HG03159 (cell line): ENCODE measurements at regions not wholly inside any gene's neighbourhood (a gene's known extent, or its start where the extent isn't known, plus 50 kb on each side); places are given as distances from the start of the nearest gene placed in this dataset.

Experiments
- ATAC-seq: cut with Tn5 transposase; IDR thresholded peaks from one replicate; pipeline ENCODE4 v1.9.1; 2021; ENCODE audit warnings: mild to moderate bottlenecking, moderate library complexity; ENCODE audit not compliant: unreplicated experiment

DNA sequence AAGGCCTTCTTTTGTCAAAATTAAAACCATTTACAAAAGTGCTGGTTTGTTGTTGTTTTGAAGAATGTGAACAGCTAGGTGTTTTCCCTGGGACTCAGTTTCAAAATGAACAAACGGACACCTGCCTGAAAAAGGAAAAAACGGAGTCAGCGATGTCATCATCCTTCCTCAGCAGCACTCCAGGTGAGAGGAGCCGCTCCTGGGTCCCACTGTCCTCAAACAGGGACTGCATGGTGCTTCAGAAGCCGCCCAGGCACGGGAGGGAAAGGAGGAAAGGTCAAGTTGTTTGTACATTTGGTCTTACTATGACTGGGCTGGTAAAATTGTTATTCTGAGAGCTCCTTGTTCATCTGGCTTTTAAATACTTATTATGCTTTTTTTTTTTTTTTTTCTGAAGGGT, 69.0 kb upstream of the ZSWIM6 start:
- ATAC-seq, result no peak

DNA sequence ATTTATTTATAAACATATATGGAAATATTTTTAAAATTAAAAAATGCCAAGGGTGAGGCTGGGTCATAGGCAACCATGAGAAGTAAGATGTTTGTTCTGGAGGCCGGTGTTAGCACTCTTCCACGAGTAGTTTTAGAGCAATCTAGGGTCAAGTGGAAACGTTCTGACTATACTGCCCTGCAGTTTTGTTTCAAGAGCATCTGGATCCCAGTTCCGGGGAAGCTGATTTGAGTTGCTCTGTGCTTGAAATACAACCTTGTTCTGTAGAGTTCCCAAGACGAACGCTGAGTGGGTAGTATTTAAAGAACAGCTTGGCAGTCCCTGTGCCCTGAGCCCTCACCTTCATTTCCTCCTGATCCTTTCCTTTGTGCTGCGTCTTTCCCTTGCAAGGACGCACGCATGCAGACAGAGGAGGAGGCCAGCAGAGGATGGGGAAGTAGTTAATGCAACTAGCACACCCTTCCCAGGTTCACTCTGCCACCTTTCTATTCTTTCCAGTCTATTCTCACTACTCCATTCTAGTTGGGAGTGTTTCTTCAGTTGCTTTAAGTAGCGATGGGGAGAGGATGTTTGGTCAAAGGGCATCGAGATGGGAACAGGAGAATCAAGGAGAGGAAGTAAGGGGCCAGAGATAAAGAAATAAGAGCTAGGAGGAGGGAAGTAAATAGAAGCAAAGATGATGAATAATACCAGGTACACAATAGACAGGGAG, 68.3 kb upstream of the ZSWIM6 start:
- ATAC-seq, result no peak

DNA sequence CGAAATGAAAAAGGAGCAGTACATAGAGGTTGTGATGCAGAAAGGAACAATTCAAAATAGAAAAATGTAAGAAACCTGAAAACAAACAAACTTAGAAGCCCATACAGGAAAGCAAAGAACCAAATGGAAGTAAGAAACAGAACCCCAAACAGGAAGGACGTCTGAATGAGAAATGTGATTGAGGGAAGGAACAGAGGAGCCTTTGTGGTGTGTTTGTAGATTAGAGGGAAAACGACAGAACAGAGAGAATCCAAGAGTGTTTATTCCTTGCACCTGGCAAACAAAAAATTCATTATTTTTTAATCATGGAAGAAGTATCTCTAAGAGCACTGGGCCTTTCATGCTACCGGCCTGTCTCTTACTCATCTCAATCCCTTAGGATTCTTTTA, 67.8 kb upstream of the ZSWIM6 start:
- ATAC-seq, result no peak

DNA sequence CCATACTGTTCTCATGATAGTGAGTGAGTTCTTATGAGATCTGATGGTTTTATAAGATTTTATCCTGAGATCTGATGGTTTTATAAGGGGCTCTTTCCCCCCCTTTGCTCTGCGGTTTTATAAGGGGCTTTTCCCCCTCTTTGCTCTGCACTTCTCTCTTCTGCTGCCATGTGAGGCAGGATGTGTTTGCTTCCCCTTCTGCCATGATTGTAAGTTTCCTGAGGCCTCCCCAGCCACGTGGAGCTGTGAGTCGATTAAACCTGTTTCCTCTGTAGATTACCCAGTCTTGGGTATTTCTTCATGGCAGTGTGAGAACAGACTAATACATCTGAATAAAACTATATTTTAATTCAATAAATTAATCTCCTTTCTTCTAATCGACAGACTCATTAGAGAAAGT, 64.9 kb upstream of the ZSWIM6 start:
- ATAC-seq, result no peak

DNA sequence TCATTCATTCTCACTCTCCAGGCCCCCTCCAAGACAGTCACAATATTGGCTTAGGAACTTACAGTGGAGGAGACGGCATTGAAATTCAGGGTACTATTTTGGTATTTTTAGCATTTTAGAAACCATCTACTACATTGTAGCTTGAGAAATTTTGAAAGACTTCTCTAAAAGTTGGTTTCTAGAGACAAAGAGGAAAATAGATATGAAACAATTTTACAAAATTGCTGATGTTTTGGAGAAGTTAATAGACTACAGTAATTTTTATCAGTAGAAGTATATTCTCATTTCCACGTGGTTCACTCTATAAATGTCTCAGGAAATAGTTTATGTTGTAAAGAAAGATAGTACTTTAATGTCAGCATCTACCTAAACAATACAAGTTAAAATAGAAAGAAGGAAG, 63.2 kb upstream of the ZSWIM6 start:
- ATAC-seq, result no peak

DNA sequence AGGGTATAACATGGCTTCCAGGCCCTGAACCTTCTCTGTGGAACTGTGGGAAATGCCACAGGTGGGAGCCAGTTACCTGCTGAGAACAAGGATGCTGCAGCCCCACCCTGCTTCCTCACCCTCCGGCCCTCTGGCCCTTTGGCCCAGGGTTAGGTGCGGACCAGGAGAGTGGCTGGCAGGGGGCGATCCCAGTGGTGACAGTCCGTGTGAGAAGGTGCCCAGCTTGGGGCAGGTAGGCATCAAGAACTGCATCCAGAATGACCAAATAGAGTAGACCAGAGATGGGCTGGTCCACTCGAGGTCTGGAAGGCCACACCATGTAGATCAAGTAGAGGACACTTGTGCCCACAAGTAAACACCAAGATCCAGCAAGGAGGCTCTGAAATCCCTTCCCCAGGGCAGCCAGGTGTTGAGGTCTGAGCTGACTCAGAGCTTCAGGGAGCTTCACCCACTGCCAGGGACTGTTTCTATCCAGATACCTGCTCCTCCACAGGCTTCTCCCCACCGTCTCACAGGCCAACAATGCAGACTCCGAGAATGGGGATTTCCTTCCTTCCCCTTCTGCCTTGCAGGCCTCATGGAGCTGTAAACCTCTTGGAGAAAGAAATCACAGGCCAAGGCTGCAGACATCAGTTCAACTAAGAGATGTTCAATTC, 61.4 kb upstream of the ZSWIM6 start:
- no peak for ATAC-seq

DNA sequence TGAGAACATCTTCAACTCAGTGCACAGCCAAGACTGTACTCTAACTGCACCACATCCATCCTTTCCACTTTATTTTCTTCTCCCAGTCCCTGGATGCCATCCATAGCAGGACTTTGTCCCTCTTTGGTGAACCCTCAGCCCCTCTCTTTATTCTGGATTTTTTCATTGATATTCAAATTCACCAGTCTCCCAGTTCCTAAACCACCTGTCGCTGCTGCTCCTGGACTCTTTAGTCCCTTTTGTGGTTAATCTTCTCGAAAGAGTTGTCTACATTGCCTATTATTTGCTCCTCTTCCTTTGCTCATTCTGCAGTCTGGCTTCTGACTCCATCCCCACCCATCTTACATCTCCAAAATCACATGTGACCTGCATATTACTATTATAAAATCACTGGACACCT, 59.4 kb upstream of the ZSWIM6 start:
- no peak for ATAC-seq

DNA sequence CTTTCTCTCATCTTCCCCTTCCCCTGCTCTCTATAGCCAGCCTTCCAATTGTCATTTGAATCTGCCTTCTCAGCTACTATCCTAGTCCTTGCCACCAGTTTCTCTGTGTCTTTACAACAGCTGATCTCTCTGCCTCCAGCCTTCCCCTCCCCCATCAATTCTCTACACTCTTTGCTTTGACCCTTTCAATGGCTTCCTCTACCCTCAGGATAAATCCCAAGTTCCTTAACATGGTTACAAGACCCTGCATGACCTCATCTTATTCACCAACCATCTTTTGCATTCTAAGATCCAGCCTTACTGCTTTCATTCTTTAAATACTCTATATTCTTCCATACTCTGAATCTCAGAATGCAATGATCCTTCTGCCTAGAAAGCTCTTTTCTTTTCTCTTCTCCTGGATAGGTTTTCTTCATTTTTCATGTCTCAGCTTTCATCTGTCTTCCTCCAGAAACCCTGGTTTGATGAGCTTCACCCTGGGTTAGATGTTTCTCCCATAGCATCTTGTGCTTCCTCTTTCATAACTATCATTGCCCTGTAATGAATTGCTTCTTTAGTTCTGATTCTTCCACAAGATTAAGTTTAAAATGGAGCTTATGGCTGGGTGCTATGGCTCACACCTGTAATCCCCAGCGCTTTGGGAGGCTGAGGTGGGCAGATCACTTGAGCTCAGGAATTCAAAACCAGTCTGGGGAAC, 58.6 kb upstream of the ZSWIM6 start:
- ATAC-seq, result no peak

DNA sequence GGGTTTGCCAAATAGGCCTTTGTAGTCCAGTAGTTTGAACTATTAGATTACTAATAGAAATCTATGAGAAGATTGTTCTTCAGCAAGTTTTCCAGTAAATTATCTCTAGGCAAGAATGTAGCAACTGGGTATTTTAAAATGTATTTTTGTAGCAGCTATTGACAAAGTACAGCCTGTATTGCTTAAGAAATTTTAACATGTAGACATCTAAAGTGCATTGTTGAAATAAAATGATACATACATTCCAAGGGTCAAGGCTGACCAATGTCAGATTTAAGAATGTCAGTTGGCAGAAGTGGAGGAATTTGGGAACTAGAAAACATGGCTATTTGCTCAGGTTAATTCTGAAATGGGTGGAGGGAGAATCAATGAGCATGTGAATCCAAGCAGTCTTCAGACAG, 57.5 kb upstream of the ZSWIM6 start:
- no peak for ATAC-seq

DNA sequence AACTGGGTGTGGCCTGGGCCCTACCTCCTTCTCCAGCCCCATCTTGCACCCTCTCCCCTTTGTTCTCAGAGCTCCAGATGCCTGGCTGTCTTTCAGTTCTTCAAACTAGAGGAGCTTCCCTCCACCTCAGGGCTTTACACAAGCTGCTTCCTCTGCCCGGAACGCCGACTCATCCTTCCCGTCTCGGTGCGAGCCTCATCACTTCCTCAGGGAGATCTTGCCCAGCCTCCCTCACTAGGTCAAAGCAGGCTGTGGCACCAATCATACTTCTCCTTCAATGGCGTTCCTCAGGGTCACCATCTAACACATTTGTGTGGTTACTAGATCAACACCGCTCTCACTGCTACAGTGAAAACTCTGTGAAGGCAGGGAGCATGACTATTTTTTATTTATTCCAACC, 56.2 kb upstream of the ZSWIM6 start:
- no peak for ATAC-seq

DNA sequence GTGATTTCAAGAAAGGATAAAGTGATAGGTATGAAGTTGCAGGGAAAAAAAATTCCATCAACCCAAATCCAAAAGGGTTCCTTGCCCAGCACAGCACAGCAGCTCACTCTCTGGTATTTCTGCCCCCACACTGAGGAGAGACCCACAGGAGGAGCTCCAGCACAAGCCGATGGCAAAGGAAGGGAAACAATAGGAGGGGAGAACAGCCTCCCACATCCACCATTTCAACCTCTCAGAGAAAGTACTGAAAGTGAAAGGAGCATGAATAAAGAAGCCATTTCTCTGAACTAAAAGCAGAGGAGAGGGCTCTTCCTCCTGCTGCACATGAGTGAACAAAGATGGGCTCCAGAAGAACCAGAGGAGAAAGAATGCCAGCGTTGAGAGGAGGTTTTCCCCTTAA, 54.9 kb upstream of the ZSWIM6 start:
- no peak for ATAC-seq

DNA sequence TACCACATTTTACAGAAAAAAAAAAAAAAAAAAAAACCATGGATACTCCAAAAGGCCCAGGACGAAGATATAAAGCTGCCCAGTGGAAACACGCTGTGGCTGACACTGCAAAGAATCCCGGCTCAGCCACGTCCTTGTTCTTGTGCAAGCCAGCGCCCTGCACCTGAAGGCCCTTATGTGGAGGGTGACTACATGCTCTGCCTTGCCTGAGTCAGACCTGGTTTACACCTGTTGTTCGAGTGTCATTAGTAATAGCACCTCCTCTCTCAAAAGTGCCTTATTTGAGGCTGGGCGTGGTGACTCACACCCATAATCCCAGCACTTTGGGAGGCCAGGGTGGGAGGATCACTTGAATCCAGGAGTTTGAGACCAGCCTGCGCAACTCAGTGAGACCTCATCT, 54.3 kb upstream of the ZSWIM6 start:
- no peak for ATAC-seq

DNA sequence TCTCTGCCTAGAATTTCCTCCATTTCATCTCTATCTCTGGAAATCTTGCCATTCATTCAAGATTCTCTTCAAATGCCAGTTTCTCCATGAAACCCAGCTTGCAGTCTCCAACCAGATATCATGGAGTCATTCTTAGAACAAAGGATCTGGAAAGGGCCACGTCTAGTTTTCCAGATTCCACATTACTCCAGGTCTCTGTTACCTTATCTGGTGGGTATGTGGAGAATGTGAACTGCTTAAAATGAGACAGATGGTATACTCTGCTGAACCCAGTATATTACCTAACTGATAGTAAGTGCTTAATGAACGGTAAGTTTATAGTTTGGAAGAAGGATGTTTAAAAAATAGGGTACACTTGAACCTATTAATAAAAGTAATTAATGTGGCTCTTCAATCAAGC, 52.3 kb upstream of the ZSWIM6 start:
- ATAC-seq, result no peak

DNA sequence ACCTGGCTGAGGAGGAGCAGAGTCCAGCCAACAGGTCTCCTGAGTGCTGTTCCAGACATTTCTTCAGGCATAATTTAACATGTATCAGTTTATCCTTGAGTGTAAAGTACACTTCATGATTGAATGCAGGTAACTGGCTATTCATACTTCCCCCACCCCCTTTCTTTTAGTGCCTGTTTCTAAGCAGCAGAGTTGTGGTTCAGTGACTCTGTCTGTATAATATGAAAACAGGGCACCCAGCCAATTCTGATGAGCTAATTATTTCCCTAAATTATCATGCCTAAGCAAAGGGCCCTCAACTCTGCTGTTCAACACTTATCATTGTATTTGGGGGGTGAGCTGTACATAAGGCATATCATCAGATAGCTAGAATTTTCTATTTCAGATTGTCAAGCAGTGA, 51.9 kb upstream of the ZSWIM6 start:
- peak; percentile 55 for ATAC-seq

DNA sequence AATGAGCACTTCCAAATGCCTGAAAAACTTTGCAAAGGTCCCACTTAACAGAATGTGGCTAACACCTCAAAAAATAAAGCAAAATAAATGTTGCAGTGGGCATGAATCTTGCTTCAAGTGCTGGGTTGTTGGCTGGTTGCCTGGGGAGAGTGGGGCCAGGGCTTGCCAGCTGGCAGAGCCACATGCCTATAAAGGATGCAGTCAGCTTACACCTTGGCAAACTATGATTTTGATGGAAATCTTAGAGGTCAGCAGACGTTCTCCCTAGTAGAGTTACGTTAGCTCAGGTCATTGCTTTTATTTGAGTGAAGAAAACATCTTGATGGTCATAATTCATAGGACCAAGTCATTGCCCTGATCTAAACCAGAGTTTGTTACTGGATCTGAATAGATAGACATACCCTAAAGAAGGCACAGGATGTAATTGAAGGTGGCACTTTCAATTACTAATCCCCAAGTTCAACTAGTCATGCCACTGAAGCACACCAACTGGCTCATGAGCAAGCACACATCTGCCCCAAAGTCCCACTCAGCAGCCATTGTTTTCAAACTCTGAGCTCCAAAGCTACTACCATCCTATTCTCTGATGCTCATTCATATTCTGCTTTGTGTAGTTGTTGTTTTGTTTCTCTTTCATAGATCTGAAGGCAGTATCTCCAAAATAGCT, 51.2 kb upstream of the ZSWIM6 start:
- ATAC-seq, result no peak

DNA sequence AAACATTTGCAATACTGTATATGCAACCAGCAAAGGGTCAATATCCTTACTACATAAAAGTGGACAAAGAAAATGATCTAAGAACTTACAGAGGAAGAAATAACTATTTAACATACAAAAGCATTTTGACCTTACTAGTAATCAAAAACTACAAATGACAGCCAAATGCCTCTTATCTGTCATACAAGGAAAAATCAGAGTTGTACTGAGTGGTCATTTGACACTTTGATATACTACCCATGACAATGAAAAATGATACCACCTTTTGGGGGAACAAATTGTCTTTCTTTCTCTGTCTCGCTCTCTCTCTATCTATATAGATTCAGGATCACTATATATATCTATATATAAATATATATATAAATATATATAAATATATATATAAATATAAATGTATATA, 50.4 kb upstream of the ZSWIM6 start:
- ATAC-seq, result no peak
